Pancreas (tissue), 10 donors: ENCODE measurements at regions not wholly inside any gene's neighbourhood (a gene's known extent, or its start where the extent isn't known, plus 50 kb on each side); places are given as distances from the start of the nearest gene placed in this dataset.

Experiments used
- ATAC-seq, 4 donors: fragments of 200-7000 bp; cut with Tn5 transposase; one replicate each; pipeline versions ENCODE4 v1.8.0 to v1.9.1; 2020; ENCODE audit warnings: mild to moderate bottlenecking in 4 of 4, moderate library complexity in 4 of 4
- DNase-seq, 6 donors: peaks; one replicate each; pipeline ENCODE4 v3.0.0-alpha.2; 2020
- FAIRE-seq: peaks from 2 replicates; lab custom pipeline; 2012; peaks lifted over from hg19 to GRCh38; lab: Jason Lieb, UNC
- H3K27ac ChIP-seq, 4 donors: fragments of 200-600 bp; sonication (generic); 1 replicate in 3 of 4; 2 replicates in 1 of 4; pipeline versions ENCODE4 v1.5.0 to v1.8.0; 2020
- H3K27me3 ChIP-seq, 4 donors: fragments of 200-600 bp; one replicate each; pipeline ENCODE4 v1.8.0; 2021
- H3K36me3 ChIP-seq, 3 donors: fragments of 200-600 bp; sonication (generic) in 1 of 3; one replicate each; pipeline versions ENCODE4 v1.5.0 to v1.8.0; 2020 to 2021
- H3K4me1 ChIP-seq, 3 donors: fragments of 200-600 bp; one replicate each; pipeline ENCODE4 v1.8.0; 2021
- H3K4me3 ChIP-seq, 4 donors: fragments of 200-600 bp; sonication (generic) in 2 of 4; one replicate each; pipeline versions ENCODE4 v1.5.0 to v1.8.0; 2020 to 2021
- H3K9me3 ChIP-seq, 4 donors: fragments of 200-600 bp; one replicate each; pipeline ENCODE4 v1.8.0; 2021
- WGBS, 2 donors: extraction: QIAGEN DNeasy Blood & Tissue Kit; methylation state at CpG; one replicate each; pipeline ENCODE4 v1.1.7; 2013; 5-methylcytosine and 5-hydroxymethylcytosine counted together
- intact Hi-C, 3 donors: fragments of 100-400 bp; cut with DNase I; formaldehyde crosslinking; loops; one replicate each; pipeline versions ENCODE4 v1.11.1 to v1.14.2; 2022
- TF ChIP-seq, protein P1 (sequence below), 4 donors: fragments of 200-600 bp; sonication (generic) in 3 of 4; IDR thresholded peaks; one replicate each; pipeline versions ENCODE4 v1.5.0 to v1.8.0; 2021; ENCODE audit warnings: antibody characterized with exemption in 4 of 4
- donor health status: healthy with polysubstance abuse.
- donor health status: DM: no; HTN: no; CAD: no; lungs with moderate emphysema.
- donor health status: DM: no; HTN: no; CAD: no.
- donor health status: control.
- donor health status: control.
- donor health status: Bipolar disorder and iron deficiency.
- donor health status: DM: yes; HTN: yes; CAD: no.
- donor health status: DM: no; HTN: no; CAD: no.
- donor health status: DM: no; HTN: no; CAD: no.
- donor health status: DM: yes; HTN: yes; CAD: no.

DNA sequence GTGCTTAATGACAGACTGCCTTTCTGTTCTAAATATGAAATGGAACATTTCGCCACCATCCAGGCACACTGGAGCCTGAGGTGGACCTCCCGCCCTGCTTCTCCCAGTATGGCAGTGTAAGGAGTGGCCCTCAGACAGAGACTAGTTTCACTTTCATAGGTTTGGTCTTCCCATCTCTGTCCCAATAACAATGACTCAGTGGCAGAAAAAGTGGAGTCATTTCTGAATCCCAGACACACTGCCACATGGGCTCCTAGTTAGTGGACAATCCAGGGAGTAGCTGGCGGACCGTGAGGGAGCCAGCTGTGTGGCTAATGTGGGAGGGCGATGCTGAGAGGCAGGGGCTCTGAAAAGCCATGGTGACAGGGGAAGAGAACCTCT lies 95.6 kb upstream of the TSPAN2 start:
- WGBS, 2 donors: 94 to 97% methylated on average over 5 of the region's 5 CpGs
- intact Hi-C loops: no loop called here
- TF ChIP-seq, protein P1, sequence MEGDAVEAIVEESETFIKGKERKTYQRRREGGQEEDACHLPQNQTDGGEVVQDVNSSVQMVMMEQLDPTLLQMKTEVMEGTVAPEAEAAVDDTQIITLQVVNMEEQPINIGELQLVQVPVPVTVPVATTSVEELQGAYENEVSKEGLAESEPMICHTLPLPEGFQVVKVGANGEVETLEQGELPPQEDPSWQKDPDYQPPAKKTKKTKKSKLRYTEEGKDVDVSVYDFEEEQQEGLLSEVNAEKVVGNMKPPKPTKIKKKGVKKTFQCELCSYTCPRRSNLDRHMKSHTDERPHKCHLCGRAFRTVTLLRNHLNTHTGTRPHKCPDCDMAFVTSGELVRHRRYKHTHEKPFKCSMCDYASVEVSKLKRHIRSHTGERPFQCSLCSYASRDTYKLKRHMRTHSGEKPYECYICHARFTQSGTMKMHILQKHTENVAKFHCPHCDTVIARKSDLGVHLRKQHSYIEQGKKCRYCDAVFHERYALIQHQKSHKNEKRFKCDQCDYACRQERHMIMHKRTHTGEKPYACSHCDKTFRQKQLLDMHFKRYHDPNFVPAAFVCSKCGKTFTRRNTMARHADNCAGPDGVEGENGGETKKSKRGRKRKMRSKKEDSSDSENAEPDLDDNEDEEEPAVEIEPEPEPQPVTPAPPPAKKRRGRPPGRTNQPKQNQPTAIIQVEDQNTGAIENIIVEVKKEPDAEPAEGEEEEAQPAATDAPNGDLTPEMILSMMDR (IDR thresholded peaks at IDR 0.05): no peak
- no peaks in the 10 kb centered on the region for H3K9me3 ChIP-seq
- peaks cover 0 to 8% (median 7%) of the 10 kb centered on the region in 3 donors for H3K4me1 ChIP-seq
- DNase-seq: no peak
- H3K4me3 ChIP-seq: no peak overlapping the region
- no peaks in the 10 kb centered on the region for H3K36me3 ChIP-seq
- no peak for FAIRE-seq
- H3K27ac ChIP-seq: no peak overlapping the region
- H3K27me3 ChIP-seq: no peaks in the 10 kb centered on the region
- peak in 1 of 4 donors; percentile 59 for ATAC-seq

DNA sequence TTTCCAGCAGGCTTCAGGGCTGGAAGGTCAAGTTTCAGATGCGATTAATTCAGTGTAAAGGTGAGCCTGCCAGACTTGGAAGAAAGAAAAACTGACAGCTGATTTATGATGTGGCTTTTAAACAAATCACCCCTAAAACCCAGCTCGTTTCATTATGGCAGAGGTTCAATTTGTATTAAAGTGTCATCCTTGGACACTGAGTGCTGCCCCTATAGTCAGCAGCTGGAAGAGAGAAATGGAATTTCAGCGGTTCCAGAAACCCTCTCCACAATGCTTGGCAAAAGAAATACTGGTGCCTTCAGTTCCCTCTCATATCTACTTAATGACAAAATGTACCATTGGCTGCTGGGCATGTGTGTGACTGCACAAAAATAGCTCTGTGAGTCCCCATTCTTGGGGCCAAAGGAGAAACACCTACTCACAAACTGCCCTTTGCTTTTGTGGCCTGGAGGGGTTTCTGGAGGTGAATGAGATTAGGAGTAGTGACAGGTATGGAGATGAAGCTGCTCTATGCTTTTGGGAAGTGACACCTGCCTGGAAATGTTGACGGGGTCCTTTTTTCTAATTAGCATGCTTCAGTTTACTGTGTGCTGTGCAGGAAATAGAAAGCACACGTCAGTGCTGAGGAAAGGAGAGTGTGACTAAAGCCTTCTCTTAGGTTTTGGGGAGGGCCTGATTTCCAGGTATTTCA lies 95.1 kb upstream of the TSPAN2 start:
- DNase-seq (no peak), ATAC-seq (peak in 1 of 4 donors; percentile 34), FAIRE-seq (no peak)
- intact Hi-C loops: no loop called here
- H3K9me3 ChIP-seq: no peaks in the 10 kb centered on the region
- no peak overlapping the region for H3K27ac ChIP-seq
- H3K36me3 ChIP-seq: no peaks in the 10 kb centered on the region
- TF ChIP-seq, protein P1 (IDR thresholded peaks at IDR 0.05): no peak
- peaks cover 0 to 8% (median 7%) of the 10 kb centered on the region in 3 donors for H3K4me1 ChIP-seq
- H3K4me3 ChIP-seq: no peak overlapping the region
- no peaks in the 10 kb centered on the region for H3K27me3 ChIP-seq
- 73 to 76% methylated on average over 5 of the region's 5 CpGs for WGBS, 2 donors

DNA sequence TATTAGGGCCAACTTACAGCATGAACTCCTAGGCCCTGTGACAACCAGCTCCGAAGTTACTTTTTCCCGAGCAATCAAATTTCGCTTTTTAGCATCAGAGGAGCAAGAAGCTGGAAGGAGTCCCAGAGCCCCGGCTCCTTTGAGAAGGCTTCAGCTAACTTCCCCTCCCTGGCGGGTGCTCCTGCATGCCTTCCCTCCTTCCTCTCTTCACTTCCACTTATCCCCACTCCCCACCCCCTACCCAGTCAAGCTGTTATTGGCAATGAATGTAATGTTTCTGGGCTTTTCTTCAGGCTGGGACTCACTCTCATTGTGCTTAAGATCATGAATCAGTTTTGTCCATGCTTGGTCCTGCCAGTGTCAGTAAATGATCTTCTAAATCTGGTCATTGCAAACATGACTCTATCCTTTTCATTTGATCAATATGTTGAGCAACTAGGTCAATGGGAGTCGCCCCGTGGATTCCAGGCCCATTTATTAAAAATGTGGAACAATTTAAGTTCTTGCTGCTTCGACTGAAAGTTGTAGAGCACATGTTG lies 94.5 kb upstream of the TSPAN2 start:
- DNase-seq: no peak
- intact Hi-C loops: no loop called here
- no peak for ATAC-seq
- TF ChIP-seq, protein P1 (IDR thresholded peaks at IDR 0.05): no peak
- WGBS, 2 donors: 73 to 75% methylated on average over 8 of the region's 8 CpGs
- no peak overlapping the region for H3K4me3 ChIP-seq
- H3K36me3 ChIP-seq: no peaks in the 10 kb centered on the region
- H3K27me3 ChIP-seq: no peaks in the 10 kb centered on the region
- no peak for FAIRE-seq
- no peaks in the 10 kb centered on the region for H3K9me3 ChIP-seq
- H3K4me1 ChIP-seq: peaks cover 0 to 8% (median 7%) of the 10 kb centered on the region in 3 donors
- H3K27ac ChIP-seq: no peak overlapping the region

DNA sequence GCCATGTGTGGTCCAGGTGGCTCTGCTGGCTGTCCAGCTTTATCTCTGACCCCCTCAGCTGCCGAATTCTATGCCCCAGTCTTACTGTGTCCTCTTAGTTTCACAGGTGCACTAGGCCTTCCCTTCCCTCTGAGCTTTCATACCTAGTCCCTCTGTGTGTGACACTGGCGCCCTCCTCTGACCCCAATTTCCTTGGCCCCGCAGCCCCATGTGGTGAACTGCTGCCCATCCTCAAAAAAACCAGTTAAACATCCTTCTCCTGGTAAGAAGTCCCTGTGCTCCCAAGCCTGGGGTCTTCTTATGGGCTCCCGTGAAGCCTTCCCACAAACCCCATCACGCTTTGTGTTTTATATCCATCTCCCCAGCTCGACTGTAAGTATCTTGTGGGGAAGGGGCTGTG lies 93.9 kb upstream of the TSPAN2 start:
- no peak for DNase-seq
- Histone ChIP-seq H3K4me3 (no peak overlapping the region), H3K4me1 (peaks cover 0 to 8% (median 7%) of the 10 kb centered on the region in 3 donors), H3K27me3 (no peaks in the 10 kb centered on the region), H3K9me3 (no peaks in the 10 kb centered on the region), H3K36me3 (no peaks in the 10 kb centered on the region), H3K27ac (no peak overlapping the region)
- FAIRE-seq: no peak
- 89 to 91% methylated on average over 6 of the region's 6 CpGs for WGBS, 2 donors
- TF ChIP-seq, protein P1 (IDR thresholded peaks at IDR 0.05): no peak
- no peak for ATAC-seq
- intact Hi-C loops: no loop called here
